ENCODE measurements at regions not wholly inside any gene's neighbourhood (a gene's known extent, or its start where the extent isn't known, plus 50 kb on each side); places are given as distances from the start of the nearest gene placed in this dataset.

DNA sequence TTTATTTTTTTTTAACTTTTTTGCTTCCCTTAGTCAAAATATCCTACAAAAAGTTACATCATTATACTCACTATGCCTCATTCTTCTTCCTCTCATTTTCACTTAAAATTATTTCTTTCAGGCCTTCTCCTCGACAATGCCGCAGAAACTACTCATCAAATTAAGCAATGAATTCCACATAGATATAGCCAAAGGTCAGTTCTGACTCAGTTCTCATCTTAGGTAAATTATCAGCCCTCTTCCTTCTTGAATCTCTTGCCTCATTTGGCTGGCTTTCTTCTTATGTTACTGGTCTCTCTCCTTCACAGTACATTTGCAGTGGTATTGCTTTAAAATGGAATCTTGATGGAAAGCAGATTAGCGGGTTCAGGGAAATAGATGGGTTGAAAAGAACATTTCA lies 260.7 kb upstream of the BRINP3 start:
- Histone ChIP-seq H3K4me3 (no peak overlapping the region), H3K4me1 (no peaks in the 10 kb centered on the region), H3K9me3 (no peaks in the 10 kb centered on the region), H3K36me3 (no peaks in the 10 kb centered on the region), H3K27ac (no peak overlapping the region), H3K27me3 (no peaks in the 10 kb centered on the region)
- intact Hi-C loops (cut with DNase I) = no loop called here
- TF ChIP-seq POLR2AphosphoS5 (IDR thresholded peaks at IDR 0.05) (no peak), POLR2A (IDR thresholded peaks at IDR 0.05) (no peak), EP300 (IDR thresholded peaks at IDR 0.05) (no peak)
- TF ChIP-seq, protein P1, sequence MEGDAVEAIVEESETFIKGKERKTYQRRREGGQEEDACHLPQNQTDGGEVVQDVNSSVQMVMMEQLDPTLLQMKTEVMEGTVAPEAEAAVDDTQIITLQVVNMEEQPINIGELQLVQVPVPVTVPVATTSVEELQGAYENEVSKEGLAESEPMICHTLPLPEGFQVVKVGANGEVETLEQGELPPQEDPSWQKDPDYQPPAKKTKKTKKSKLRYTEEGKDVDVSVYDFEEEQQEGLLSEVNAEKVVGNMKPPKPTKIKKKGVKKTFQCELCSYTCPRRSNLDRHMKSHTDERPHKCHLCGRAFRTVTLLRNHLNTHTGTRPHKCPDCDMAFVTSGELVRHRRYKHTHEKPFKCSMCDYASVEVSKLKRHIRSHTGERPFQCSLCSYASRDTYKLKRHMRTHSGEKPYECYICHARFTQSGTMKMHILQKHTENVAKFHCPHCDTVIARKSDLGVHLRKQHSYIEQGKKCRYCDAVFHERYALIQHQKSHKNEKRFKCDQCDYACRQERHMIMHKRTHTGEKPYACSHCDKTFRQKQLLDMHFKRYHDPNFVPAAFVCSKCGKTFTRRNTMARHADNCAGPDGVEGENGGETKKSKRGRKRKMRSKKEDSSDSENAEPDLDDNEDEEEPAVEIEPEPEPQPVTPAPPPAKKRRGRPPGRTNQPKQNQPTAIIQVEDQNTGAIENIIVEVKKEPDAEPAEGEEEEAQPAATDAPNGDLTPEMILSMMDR (IDR thresholded peaks at IDR 0.05) = no peak
- no peak for DNase-seq
- WGBS, 2 donors = 88 to 91% methylated on average over 3 of the region's 3 CpGs

DNA sequence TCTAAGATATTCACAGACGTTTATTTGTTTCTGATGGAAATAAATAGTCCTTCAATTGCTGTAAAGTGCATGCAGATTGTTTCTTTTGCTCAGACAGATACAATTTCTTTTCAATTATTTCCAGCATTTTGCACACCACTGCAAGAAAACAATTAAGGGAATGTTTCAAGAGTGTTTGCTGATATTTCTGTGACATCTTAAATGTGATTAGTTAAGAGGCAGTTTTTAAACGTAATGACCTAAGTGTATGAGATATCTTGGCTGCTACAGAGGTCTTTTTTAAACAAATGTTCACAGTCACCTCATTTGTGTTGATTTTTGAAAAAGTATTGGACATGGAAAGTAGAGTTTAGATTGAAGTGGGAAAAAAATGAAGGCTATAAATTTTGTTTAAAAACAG lies 262.3 kb upstream of the BRINP3 start:
- Histone ChIP-seq H3K36me3 (no peaks in the 10 kb centered on the region), H3K27ac (no peak overlapping the region), H3K27me3 (no peaks in the 10 kb centered on the region), H3K9me3 (no peaks in the 10 kb centered on the region), H3K4me1 (no peaks in the 10 kb centered on the region), H3K4me3 (no peak overlapping the region)
- intact Hi-C loops (cut with DNase I) = no loop called here
- 55 to 68% methylated on average over 2 of the region's 2 CpGs for WGBS, 2 donors
- TF ChIP-seq POLR2AphosphoS5 (IDR thresholded peaks at IDR 0.05) = no peak
- no peak for TF ChIP-seq EP300 (IDR thresholded peaks at IDR 0.05)
- TF ChIP-seq POLR2A (IDR thresholded peaks at IDR 0.05) = no peak
- TF ChIP-seq, protein P1 (IDR thresholded peaks at IDR 0.05) = no peak
- DNase-seq = no peak

DNA sequence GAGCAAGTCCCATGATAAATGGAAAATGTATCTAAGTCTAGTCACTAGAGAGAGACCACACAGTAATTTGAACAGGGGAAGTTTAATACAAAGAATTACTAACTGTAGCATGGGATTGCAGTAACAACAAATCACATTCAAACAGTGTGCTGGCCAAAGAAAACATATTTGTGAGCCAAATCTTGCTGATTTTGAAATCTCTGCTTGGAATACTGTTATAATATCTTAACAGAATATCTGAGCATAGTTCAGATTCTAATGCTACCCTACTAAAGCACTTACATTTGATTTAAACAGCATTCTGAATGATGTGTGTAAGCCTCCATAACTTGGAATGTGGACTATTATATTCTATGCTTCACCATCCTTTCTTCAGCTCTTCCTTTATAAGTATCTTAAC lies 270.0 kb upstream of the BRINP3 start:
- Histone ChIP-seq H3K27me3 (no peaks in the 10 kb centered on the region), H3K4me3 (no peak overlapping the region), H3K27ac (no peak overlapping the region), H3K36me3 (no peaks in the 10 kb centered on the region), H3K4me1 (no peaks in the 10 kb centered on the region), H3K9me3 (no peaks in the 10 kb centered on the region)
- TF ChIP-seq POLR2AphosphoS5 (IDR thresholded peaks at IDR 0.05) (no peak), POLR2A (IDR thresholded peaks at IDR 0.05) (no peak), EP300 (IDR thresholded peaks at IDR 0.05) (no peak)
- TF ChIP-seq, protein P1 (IDR thresholded peaks at IDR 0.05) = no peak
- intact Hi-C loops (cut with DNase I) = no loop called here
- DNase-seq = no peak

DNA sequence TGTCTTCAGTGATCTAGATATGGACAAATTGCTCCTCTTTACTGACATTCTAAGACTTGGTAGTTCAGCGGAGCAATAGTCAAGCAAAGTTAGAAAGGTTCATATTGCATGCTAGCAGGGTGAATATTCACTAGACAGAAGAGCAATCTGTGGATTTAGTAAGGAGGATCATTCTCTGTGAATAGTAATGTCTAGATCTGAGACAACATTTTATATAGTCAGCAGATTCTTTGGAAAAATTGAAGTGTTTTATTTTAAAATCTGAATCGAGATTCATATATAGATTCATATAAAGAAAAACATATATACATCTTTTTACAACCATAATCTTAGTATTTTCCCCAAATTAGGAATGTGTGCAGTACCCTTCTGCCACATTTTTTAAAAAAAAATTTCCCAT lies 274.5 kb upstream of the BRINP3 start:
- Histone ChIP-seq H3K36me3 (no peaks in the 10 kb centered on the region), H3K4me1 (peaks cover 0 to 4% (median 0%) of the 10 kb centered on the region in 4 donors), H3K9me3 (no peaks in the 10 kb centered on the region), H3K27me3 (no peaks in the 10 kb centered on the region), H3K27ac (no peak overlapping the region), H3K4me3 (no peak overlapping the region)
- intact Hi-C loops (cut with DNase I) = no loop called here
- TF ChIP-seq POLR2A (IDR thresholded peaks at IDR 0.05) (no peak), EP300 (IDR thresholded peaks at IDR 0.05) (no peak), POLR2AphosphoS5 (IDR thresholded peaks at IDR 0.05) (no peak)
- TF ChIP-seq, protein P1 (IDR thresholded peaks at IDR 0.05) = no peak
- no peak for DNase-seq
- 85 to 86% methylated on average over 2 of the region's 2 CpGs for WGBS, 2 donors

DNA sequence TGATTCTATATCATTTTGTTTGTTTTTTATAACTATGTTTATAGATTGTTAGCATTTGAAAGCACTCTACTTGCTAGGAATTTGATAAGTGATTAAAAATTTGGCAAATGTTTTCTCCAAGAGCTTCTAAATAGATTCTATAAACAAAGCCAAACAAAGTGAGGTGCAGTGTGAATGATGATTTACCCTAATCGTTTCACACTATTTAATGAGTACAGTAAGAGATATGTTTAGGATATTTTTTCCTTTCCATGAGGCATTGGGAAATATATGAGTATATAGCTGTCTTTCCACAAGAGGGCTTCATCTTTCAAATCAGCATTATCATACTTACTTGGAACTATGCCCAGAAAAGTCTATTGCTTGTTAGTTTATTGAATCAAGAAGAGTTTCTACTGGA lies 277.0 kb upstream of the BRINP3 start:
- no peak for DNase-seq
- Histone ChIP-seq H3K9me3 (no peaks in the 10 kb centered on the region), H3K27me3 (no peaks in the 10 kb centered on the region), H3K36me3 (no peaks in the 10 kb centered on the region), H3K4me1 (peaks cover 0 to 4% (median 0%) of the 10 kb centered on the region in 4 donors), H3K27ac (no peak overlapping the region), H3K4me3 (no peak overlapping the region)
- WGBS, 2 donors = 4 to 25% methylated on average over 1 of the region's 1 CpG
- TF ChIP-seq, protein P1 (IDR thresholded peaks at IDR 0.05) = no peak
- TF ChIP-seq EP300 (IDR thresholded peaks at IDR 0.05) = no peak
- intact Hi-C loops (cut with DNase I) = no loop called here
